H9 (cell line): ENCODE measurements at regions not wholly inside any gene's neighbourhood (a gene's known extent, or its start where the extent isn't known, plus 50 kb on each side); places are given as distances from the start of the nearest gene placed in this dataset.

ENCODE experiments used
- DNase-seq: peaks from one replicate; pipeline ENCODE4 v3.0.0-alpha.2; 2017
- H2AFZ ChIP-seq: one replicate; pipeline ENCODE4 v1.6.1; 2013; ENCODE audit warnings: mild to moderate bottlenecking, low read length, control low read depth, moderate library complexity
- H2AK5ac ChIP-seq: 2 replicates; pipeline ENCODE4 v1.6.1; 2013; ENCODE audit warnings: low read length, control low read depth, mixed read lengths; ENCODE audit not compliant: insufficient read length
- H2BK120ac ChIP-seq: one replicate; pipeline ENCODE4 v1.6.1; 2013; ENCODE audit warnings: low read depth, mild to moderate bottlenecking, low read length, control low read depth, inconsistent platforms; ENCODE audit not compliant: poor library complexity, severe bottlenecking
- H2BK12ac ChIP-seq: 2 replicates; pipeline ENCODE4 v1.6.1; 2013; ENCODE audit warnings: low read length, control low read depth, mixed read lengths, low read depth; ENCODE audit not compliant: insufficient read length
- H2BK15ac ChIP-seq: 2 replicates; pipeline ENCODE4 v1.6.1; 2013; ENCODE audit warnings: low read depth, low read length, control low read depth
- H2BK20ac ChIP-seq: one replicate; pipeline ENCODE4 v1.6.1; 2013; ENCODE audit warnings: low read depth, mild to moderate bottlenecking, low read length, control low read depth, inconsistent platforms; ENCODE audit not compliant: poor library complexity, severe bottlenecking
- H2BK5ac ChIP-seq: 2 replicates; pipeline ENCODE4 v1.6.1; 2013; ENCODE audit warnings: low read length, control low read depth, mixed read lengths; ENCODE audit not compliant: insufficient read length
- H3K14ac ChIP-seq: 2 replicates; pipeline ENCODE4 v1.6.1; 2013; ENCODE audit warnings: low read length, control low read depth; ENCODE audit not compliant: insufficient read depth
- H3K18ac ChIP-seq: 2 replicates; pipeline ENCODE4 v1.6.1; 2013; ENCODE audit warnings: low read depth, mild to moderate bottlenecking, mixed read lengths, low read length, control low read depth; ENCODE audit not compliant: insufficient read length
- H3K23ac ChIP-seq: 2 replicates; pipeline ENCODE4 v1.6.1; 2013; ENCODE audit warnings: low read length, control low read depth, mixed read lengths, low read depth; ENCODE audit not compliant: insufficient read length
- H3K23me2 ChIP-seq: 2 replicates; pipeline ENCODE4 v1.6.1; 2013; ENCODE audit warnings: low read depth, mild to moderate bottlenecking, mixed read lengths, low read length, control low read depth; ENCODE audit not compliant: insufficient read length, poor library complexity, severe bottlenecking
- H3K27ac ChIP-seq: 2 replicates; pipeline ENCODE4 v1.5.1; 2013; ENCODE audit warnings: low read length, control low read depth, mixed read lengths, low read depth; ENCODE audit not compliant: insufficient read length
- H3K27me3 ChIP-seq: 2 replicates; pipeline ENCODE4 v1.6.1; 2013; ENCODE audit warnings: low read length, control low read depth, inconsistent platforms; ENCODE audit not compliant: insufficient read depth
- H3K4ac ChIP-seq: 2 replicates; pipeline ENCODE4 v1.6.1; 2013; ENCODE audit warnings: low read depth, mild to moderate bottlenecking, control low read depth, inconsistent platforms, low read length, moderate library complexity
- H3K4me1 ChIP-seq: 2 replicates; pipeline ENCODE4 v1.6.1; 2013; ENCODE audit warnings: low read length, control low read depth, inconsistent platforms; ENCODE audit not compliant: insufficient read depth
- H3K4me2 ChIP-seq: 2 replicates; pipeline ENCODE4 v1.6.1; 2013; ENCODE audit warnings: low read length, control low read depth, mixed read lengths; ENCODE audit not compliant: insufficient read length, insufficient read depth
- H3K56ac ChIP-seq: 2 replicates; pipeline ENCODE4 v1.6.1; 2013; ENCODE audit warnings: low read depth, mild to moderate bottlenecking, mixed read lengths, low read length, control low read depth; ENCODE audit not compliant: insufficient read length
- H3K79me1 ChIP-seq: 2 replicates; pipeline ENCODE4 v1.6.1; 2013; ENCODE audit warnings: low read depth, mild to moderate bottlenecking, moderate library complexity, low read length, control low read depth, inconsistent platforms; ENCODE audit not compliant: insufficient read depth, poor library complexity, severe bottlenecking
- H3K79me2 ChIP-seq: 2 replicates; pipeline ENCODE4 v1.6.1; 2013; ENCODE audit warnings: low read length, control low read depth, inconsistent platforms; ENCODE audit not compliant: insufficient read depth
- H3K9ac ChIP-seq: 2 replicates; pipeline ENCODE4 v1.6.1; 2013; ENCODE audit warnings: low read length, control low read depth, mixed read lengths; ENCODE audit not compliant: insufficient read length; ENCODE audit errors: extremely low read depth
- H3K9me3 ChIP-seq: one replicate; pipeline ENCODE4 v1.6.1; 2013; ENCODE audit warnings: low read depth, low read length, inconsistent platforms; ENCODE audit not compliant: control insufficient read depth
- H3T11ph ChIP-seq: one replicate; pipeline ENCODE4 v1.6.1; 2013; ENCODE audit warnings: mild to moderate bottlenecking, low read length, control low read depth, inconsistent platforms
- H4K20me1 ChIP-seq: one replicate; pipeline ENCODE4 v1.6.1; 2013; ENCODE audit not compliant: control insufficient read depth, insufficient read length, insufficient read depth
- H4K5ac ChIP-seq: 2 replicates; pipeline ENCODE4 v1.6.1; 2013; ENCODE audit warnings: low read depth, mild to moderate bottlenecking, mixed read lengths, low read length, control low read depth; ENCODE audit not compliant: insufficient read length
- H4K8ac ChIP-seq: replicated peaks from 2 replicates; pipeline ENCODE4 v1.6.1; 2013; ENCODE audit warnings: low read length, control low read depth, mixed read lengths, low read depth; ENCODE audit not compliant: insufficient read length
- H4K91ac ChIP-seq: 2 replicates; pipeline ENCODE4 v1.6.1; 2013; ENCODE audit warnings: low read depth, mild to moderate bottlenecking, moderate library complexity, mixed read lengths, low read length, control low read depth; ENCODE audit not compliant: insufficient read length
- H3K27ac Mint-ChIP-seq, 3 experiments: 2 replicates in 2 of 3; 3 replicates in 1 of 3; pipeline ENCODE4 v1.8.0; 2020 to 2021; ENCODE audit warnings: mixed read lengths in 3 of 3, mild to moderate bottlenecking in 1 of 3, moderate library complexity in 1 of 3
- H3K27me3 Mint-ChIP-seq: 2 replicates; pipeline ENCODE4 v1.8.0; 2021; ENCODE audit warnings: low read depth, mild to moderate bottlenecking, moderate library complexity, mixed read lengths
- H3K36me3 Mint-ChIP-seq, 3 experiments: 2 replicates in 2 of 3; 3 replicates in 1 of 3; pipeline ENCODE4 v1.8.0; 2020 to 2021; ENCODE audit warnings: low read depth in 3 of 3, mixed read lengths in 3 of 3; ENCODE audit not compliant: insufficient read depth in 1 of 3
- H3K4me1 Mint-ChIP-seq, 2 experiments: 2 replicates each; pipeline ENCODE4 v1.8.0; 2020; ENCODE audit warnings: mixed read lengths in 2 of 2
- H3K4me3 Mint-ChIP-seq, 2 experiments: 2 replicates in 1 of 2; 3 replicates in 1 of 2; pipeline ENCODE4 v1.8.0; 2020 to 2021; ENCODE audit warnings: mild to moderate bottlenecking in 2 of 2, mixed read lengths in 2 of 2, moderate library complexity in 1 of 2
- H3K9me3 Mint-ChIP-seq, 2 experiments: 2 replicates in 1 of 2; 3 replicates in 1 of 2; pipeline ENCODE4 v1.8.0; 2020; ENCODE audit warnings: mild to moderate bottlenecking in 2 of 2, mixed read lengths in 2 of 2, moderate library complexity in 1 of 2
- WGBS: extraction: QIAGEN DNeasy Blood & Tissue Kit; methylation state at CpG from one replicate; pipeline ENCODE4 v1.1.7; 2013; ENCODE audit warnings: missing lambda C conversion rate, low lambda C conversion rate, mixed read lengths; ENCODE audit not compliant: insufficient read length; ENCODE audit errors: extremely low coverage; 5-methylcytosine and 5-hydroxymethylcytosine counted together
- TF ChIP-seq, protein P1 (sequence below): fragments of 200-600 bp; sonication (generic); conservative IDR thresholded peaks from 3 replicates; pipeline ENCODE4 v1.8.0; 2021; ENCODE audit warnings: antibody characterized with exemption, mild to moderate bottlenecking

DNA sequence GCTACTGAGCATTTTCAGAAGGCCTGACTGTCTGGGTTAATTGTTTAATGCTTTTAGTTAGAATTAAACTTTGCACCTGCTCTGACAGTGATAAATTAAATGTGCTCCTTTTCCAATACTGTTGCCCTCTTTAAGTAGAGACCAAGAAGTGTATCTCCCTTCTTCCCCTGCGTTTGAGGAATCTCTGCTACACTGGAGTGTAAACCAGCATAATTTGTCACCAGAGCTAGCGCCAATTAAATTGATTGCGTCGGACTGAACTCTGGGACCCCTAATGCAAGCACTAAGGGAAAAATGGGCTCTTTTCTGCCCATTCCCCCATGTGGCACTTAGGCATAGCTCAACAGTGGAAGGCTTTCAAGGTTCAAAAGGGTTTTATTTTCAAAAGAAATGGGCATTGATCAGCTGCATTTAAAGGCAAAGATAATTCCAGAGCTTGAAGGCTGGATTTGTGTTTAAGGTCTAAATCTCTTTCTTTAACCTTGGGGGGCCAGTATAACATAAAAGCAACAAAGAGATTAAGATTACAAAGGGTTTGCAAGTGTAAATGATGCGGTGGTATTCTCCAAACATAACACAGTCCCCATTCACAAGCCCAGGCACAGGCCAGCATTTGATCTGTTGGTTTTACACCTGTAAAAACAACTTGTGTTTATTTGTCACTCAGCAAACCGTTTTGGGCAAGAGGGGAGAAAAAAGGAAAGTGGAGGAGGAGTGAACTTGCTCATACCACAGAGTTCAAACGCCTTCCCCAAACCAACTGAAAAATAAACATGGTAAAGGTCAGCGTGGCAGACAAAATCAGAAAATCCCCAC lies 427.6 kb downstream of the BCL11A start:
- TF ChIP-seq, protein P1, sequence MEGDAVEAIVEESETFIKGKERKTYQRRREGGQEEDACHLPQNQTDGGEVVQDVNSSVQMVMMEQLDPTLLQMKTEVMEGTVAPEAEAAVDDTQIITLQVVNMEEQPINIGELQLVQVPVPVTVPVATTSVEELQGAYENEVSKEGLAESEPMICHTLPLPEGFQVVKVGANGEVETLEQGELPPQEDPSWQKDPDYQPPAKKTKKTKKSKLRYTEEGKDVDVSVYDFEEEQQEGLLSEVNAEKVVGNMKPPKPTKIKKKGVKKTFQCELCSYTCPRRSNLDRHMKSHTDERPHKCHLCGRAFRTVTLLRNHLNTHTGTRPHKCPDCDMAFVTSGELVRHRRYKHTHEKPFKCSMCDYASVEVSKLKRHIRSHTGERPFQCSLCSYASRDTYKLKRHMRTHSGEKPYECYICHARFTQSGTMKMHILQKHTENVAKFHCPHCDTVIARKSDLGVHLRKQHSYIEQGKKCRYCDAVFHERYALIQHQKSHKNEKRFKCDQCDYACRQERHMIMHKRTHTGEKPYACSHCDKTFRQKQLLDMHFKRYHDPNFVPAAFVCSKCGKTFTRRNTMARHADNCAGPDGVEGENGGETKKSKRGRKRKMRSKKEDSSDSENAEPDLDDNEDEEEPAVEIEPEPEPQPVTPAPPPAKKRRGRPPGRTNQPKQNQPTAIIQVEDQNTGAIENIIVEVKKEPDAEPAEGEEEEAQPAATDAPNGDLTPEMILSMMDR = no peak
- no peak overlapping the region for H3K27ac Mint-ChIP-seq
- peaks cover 17 to 28% of the 10 kb centered on the region in 2 experiments for H3K4me1 Mint-ChIP-seq
- Histone ChIP-seq H3K4me1 (no peaks in the 10 kb centered on the region), H3K9ac (no peak overlapping the region), H2AK5ac (no peak overlapping the region), H4K91ac (no peak overlapping the region), H3K79me1 (no peaks in the 10 kb centered on the region), H2BK20ac (no peak overlapping the region), H4K5ac (no peak overlapping the region), H3T11ph (no peak overlapping the region), H2AFZ (no peak overlapping the region), H4K8ac (no peak overlapping the region), H2BK12ac (no peak overlapping the region), H3K4ac (no peak overlapping the region), H3K4me2 (no peak overlapping the region), H2BK15ac (no peak overlapping the region), H3K56ac (no peak overlapping the region), H2BK5ac (no peak overlapping the region), H3K23ac (no peak overlapping the region), H3K27me3 (no peaks in the 10 kb centered on the region), H3K27ac (no peak overlapping the region), H3K18ac (no peak overlapping the region), H4K20me1 (no peaks in the 10 kb centered on the region), H3K9me3 (no peaks in the 10 kb centered on the region), H2BK120ac (no peak overlapping the region), H3K23me2 (no peaks in the 10 kb centered on the region), H3K14ac (no peak overlapping the region), H3K79me2 (no peaks in the 10 kb centered on the region)
- DNase-seq = no peak
- no CpG with 5 or more reads among the region's 8 CpGs for WGBS
- peaks cover 9 to 14% of the 10 kb centered on the region in 2 experiments for H3K9me3 Mint-ChIP-seq
- peaks cover 1 to 12% (median 3%) of the 10 kb centered on the region in 3 experiments; a peak in 3 of 7 replicates for H3K36me3 Mint-ChIP-seq
- peaks cover 34% of the 10 kb centered on the region for H3K27me3 Mint-ChIP-seq
- H3K4me3 Mint-ChIP-seq = no peak overlapping the region
